ENCODE measurements at regions not wholly inside any gene's neighbourhood (a gene's known extent, or its start where the extent isn't known, plus 50 kb on each side); places are given as distances from the start of the nearest gene placed in this dataset.

DNA sequence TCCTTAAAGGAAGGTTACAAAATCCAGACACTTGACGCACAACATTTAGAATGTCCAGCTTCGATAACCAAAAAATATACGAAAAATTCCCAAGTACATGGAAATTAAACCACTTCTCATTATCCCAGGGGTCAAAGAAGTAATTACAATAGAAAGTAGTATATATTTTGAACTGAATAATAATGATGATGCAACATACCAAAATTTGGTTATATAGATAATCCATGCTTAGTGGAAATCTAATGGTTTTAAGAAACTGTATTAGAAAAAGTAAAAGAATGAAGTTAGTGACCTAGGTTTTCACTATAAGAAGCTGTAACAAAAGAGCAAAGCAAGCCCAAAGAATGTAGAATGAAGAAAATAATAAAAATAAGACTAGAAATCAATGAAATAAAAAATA, 204.0 kb upstream of the PUM3 start:
- no peak for DNase-seq

DNA sequence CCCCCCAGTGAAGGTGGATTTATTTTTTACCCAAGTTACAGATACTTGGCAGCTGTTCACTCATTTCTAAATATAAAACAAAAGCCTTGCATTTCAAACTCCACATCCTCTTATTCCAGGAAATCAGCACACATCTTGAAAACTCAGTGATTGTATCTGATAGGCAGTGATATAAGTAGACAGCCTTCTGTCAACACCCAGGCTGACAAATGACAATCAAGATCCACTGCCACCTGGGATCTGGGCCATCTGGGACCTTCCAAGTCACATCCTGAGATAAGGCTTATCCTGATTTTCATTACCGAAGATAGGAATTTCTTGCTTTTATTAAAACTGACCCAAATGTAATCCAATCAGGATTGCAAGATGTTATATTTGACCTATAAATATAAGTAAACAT, 201.3 kb upstream of the PUM3 start:
- DNase-seq: no peak

DNA sequence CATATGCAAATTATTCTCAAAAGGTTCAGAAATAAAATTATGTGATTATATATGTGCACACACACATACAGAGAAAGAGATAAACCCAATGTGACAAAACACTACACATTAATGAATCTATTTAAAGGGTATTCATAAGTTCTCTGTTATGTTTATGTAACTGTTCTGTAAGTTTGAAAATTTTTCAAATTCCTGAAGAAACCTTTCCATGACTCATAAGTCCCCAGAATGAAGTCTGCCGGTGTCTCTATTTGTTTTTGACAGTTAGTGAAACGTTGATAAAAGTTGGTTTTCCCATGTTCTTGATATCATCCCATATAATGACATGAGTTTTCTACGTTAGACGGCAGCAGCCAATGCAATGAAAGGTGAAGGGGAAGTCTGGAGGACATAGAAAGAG, 199.5 kb upstream of the PUM3 start:
- no peak for DNase-seq

DNA sequence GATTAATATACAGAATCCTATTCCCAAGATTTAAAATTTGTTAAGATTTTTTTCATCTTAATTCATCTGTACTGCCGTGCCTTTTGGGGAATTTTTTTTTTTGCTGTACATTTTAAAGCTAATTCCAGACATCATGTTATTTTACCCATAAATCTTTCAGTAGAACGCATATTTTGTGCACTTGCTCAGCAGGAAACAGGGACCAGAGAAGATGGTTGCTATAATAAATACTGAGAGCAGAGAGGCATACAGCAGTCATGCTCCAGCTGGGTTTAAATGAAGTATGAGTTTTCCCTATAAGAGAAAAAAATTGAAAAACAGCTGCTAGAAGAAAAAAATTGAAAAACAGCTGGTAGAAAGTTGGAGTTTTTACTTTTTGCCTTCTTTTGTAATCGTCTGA, 196.9 kb upstream of the PUM3 start:
- DNase-seq: no peak

DNA sequence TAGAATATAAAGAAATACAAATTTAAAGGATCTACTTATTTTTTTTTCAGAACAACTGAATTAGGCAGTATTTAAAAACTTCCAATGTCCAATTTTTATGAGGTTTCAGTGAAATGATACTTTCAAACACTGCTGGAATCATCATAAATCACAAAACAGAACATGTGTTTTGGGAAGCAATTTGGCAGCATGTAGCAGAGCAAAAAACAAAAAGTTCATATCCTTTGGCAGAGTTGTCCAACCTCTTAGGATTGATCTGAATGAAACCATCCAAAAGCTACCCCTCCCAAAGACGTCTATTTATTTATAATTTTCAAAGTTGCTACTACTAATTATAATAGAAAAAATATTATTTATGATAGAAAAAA, 192.4 kb upstream of the PUM3 start:
- DNase-seq: no peak

DNA sequence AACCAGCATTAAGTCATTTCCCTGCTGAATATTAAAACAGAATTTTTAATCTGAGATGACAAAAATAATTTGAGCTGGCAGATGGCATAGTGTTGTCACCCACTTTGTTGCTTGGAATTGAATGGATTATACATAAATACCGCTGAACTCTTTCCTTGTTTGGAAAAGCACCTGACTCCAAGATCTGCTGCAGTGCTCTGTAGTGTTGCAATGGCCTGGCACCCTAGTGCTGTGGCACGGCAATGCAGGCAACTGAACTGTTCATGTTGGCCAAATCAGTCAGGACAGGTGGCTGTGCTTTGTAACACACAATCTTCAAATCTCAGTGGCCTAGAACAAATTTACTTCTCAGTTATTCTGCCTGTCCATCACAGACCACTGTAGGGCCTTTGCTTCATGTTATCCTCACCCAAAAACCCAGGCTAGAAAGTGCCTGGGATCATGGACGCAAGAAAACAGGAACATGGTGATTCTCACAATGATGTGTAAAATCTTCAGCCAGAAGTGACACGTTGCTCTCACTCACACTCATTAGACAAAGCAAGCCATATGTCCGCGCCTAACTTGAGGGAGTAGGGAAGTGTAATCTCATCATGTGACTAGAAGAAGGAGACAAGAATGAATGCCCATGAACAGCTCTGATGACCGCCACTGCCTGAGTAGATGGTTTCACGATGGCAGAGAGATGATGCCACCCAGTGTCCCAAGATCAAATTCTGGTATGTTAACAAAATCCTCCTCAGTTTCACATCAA, 191.9 kb upstream of the PUM3 start:
- no peak for DNase-seq

DNA sequence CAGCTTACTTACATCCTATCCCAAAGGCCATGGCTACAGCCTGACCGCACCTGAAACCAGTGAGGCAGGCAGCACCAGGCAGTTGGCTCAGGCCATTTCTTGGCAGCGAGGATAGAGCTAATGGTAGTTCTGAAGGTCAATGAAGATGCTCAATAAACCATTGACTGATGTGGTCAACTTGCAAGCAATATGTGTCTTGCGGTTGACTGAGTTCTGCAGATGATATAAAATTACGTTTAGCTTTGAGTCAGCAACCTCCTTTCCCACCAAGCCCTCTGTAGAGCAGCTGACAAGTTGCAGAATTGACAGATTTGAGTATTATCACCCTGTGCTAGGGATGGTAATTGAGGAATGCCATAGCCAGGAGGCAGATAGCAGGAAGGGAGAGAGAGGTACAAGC, 189.0 kb upstream of the PUM3 start:
- DNase-seq: no peak

DNA sequence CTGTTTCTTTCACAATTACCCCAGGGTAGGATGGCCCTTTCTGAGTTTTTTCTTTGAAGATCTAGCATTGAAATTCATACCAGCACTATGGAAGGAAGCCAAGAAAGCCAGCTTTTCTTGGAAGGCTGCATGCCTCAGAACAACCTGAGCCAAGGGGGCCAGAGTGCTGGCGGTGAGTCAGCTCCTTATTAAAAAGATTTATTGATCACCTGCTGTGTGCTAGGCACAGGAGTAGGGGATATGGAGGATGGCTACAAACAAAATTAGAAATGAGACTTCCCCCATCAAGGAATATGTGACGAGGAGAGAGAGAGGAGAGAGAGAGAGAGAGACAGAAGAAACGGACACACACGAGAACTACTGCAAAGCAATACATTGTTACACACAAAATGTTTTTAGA, 184.6 kb upstream of the PUM3 start:
- DNase-seq: no peak

DNA sequence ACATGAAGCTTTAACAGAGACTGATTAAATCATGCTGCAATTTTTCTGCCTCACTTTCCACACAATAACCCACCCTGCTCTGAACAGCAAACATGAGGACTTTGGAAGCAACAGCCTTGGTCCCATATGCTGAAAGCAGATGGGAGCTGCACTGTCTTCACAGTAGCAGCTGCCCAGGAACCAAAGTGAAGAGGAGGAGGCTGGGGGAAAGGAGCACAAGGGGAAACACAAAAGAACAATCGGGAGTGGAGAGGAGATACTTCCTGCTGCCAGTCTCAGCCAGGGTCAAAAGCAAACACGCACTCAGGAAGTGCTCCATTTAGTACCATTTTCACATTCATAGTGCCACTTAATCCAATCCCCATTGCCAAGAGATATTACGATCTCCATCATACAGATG, 183.3 kb upstream of the PUM3 start:
- DNase-seq: no peak

DNA sequence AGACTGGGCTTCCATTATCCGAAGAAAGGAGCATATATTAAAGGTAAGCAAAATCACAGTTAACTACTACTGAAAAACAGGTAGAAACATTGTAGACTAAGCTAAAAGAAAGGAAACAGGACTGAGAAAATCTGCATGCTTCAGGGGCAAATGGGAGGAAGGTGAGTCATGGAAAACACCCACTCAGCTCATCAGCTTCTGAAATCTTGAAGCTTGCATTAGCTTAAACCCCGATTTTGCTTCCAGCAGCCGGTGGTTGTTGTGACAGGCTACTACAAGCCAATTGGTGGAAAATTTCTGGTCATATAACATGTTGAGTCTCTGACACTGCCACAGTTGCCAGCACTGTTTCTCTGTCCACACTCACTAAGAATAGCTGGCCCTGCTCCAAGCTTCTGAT, 179.6 kb upstream of the PUM3 start:
- no peak for DNase-seq

DNA sequence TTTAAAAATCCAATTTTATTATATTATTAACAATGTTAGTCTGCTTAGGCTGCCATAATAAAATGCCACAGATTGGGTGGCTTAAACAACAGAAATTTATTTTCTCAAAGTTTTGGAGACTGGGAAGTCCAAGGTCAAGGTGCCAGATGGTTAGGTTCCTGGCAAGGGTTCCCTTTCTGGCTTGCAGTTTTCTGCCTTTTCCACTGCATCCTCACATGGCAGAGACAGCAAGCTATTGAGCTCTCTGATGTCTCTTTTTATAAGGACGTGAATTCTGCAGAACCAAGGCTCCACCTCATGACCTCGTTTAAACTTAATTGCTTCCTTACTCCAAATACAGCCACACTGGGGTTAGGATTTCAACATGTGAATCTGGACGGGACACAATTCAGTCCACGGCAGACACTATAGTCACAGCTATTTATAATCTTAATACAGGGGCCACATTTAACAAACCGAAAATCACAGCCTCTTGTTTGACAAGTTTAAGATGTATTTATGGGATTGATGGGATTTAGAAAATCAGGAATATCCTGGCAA, 174.9 kb upstream of the PUM3 start:
- no peak for DNase-seq

DNA sequence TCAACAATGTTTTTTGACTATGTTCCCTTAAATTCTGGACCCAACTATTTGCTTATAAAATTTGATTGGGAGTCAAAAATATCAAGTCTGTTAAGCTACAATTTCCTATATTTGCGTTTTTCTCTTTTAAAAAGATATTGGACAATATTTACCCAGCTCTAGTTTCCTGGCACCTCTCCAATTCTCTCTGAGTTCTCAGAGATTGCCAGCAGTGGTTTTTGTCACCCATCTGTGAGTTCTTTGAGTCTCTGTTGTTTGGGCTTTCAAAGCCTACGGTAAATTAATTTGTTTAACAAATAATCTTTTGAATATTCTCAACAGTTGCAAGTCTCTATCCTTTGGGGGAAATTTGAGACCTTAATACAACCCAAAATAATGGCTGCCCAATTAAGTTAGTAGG, 174.2 kb upstream of the PUM3 start:
- no peak for DNase-seq

DNA sequence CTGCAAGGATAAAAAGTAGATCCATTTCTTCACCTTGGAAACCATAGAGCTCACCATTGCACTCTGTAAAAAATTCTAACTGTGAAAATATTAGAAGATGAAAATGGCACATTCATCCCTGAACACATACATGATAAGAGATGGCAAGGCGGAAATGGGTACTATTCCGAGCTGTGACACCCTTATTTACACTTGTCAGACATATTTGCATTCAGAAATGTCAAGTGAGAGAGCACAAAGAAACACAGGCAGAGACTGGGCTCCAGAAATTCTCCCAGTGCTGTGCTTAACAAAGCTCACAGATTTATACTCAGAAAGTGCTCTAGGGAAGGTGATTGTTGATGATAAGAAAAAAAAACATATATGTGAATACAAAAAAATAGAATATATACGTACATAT, 170.3 kb upstream of the PUM3 start:
- DNase-seq: no peak

DNA sequence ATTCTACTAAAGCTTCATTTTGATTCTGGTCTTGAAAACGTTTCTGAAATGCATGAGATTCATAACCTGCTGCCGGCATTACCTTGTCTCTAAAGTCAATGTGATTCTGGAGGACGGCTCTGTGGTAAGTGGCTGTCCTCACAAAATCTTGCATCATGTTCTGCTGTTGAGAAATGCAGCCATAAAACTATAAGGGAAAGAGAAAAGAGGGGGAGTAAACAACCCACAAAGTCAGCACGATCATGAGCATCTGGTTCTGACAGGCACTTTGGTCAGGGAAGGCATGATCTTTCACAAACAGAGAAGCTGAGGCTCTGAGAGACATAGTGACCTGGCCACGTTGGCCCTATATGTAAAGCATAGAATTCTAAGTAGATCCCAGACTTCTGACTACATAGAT, 168.9 kb upstream of the PUM3 start:
- DNase-seq: no peak

DNA sequence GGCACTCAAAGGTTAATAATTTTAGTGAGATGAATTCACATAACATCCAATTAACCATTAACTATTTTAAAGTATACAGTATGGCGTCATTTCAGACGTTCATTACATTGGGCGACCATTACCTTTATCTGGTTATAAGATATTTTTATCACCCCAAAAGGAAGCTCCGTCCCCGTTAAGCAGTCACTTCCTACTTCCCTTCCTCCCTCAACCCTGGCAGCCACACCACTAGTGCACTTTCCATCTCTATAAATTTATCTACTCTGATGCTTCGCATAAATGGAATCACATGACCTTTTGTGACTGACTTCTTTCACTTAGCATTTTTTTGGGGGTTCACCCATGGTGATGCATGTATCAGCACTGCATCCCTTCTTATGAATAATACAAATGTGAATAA, 168.3 kb upstream of the PUM3 start:
- DNase-seq: no peak

DNA sequence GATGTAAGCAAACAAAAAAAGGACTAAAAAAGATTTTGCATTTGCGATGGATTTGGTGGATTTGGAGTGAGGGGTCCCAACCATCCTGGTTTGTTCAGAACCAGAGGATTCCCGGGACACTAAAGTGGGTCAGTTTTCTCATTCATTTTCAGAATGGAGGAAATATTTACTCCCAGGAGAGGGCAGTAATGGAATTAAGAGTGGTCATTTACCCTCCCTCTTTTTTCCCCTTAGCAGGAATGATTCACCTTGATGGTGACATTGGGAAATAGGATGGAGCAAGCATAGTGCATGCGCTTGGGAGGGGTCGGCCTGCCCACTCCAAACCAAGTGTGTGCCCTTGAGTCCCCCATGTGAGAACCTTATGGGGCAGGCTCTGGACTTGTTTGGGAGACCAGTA, 164.2 kb upstream of the PUM3 start:
- DNase-seq: no peak

DNA sequence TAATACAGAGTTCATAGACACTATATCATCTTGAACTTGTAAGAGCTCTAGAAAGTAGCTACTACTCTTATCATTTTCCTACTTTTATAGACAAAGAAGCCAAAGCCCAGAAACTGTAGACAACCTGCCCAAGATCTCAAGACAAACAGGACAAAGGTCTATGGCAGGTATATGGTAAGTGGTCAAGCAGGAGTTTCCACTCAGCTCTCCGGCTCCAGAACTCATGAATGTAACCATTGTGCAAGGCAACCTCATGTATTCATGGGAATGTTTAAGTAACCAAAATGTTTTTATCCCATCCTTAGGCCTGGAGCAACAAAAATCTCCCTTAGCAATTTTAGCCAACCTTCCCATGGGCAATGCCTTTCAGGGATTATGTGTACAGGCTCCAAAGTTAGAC, 163.4 kb upstream of the PUM3 start:
- no peak for DNase-seq

DNA sequence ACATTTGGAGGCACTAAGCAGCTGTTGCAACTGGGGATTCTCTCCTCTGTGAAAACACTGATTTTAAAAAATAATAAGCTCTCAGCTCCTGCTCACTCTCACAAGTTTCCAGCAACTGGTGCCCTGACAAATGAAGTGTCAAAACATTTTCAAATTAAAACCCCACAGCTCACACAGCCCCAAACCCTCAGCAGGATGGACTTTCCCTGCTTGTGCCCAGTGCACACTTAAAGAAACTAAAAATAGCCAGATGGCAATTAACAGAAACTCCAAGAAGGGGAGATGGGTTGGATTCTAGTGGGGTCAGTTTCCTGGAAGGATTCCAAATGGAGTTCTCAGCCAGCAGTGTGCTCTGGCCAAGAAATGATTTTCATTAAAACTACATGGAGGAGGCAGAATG, 163.0 kb upstream of the PUM3 start:
- peak; percentile 25 for DNase-seq

DNA sequence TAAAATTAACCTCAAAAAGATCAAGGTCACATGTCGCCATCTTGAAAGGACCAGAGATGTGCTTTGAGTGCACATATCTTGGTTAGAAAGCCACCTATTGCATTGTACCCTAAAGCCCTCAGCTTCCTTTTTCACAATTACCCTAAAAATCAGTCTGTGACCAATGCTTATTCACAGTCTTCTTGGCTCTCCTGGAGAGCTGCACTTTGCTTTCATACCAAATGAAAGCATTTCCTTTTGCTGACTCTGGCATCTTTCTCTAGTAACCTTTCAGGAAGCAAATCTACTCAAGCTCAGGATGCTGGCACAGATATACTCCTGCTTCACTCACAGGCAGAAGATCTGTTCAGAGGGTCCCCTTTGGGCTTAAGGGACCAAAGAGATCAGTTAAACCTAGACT, 160.7 kb upstream of the PUM3 start:
- DNase-seq: no peak

DNA sequence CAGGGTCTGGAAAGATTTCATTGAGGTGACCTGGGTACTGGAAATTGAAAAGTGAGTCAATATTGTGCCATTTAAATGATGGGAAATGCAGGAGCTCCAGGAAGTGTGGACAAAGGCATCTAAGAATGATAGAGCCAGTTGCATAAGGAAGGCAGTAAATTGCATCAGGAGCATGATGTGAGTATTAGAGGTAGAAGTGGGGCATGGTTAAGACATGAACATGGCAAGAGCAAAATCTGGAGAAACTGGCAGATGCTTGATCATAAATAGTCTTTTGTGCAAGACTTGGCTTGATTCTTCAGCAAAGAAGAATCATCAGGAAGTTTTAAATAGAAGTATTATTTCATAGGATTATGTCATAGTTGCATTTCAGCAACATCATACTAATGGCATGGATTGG, 157.4 kb upstream of the PUM3 start:
- DNase-seq: no peak

DNA sequence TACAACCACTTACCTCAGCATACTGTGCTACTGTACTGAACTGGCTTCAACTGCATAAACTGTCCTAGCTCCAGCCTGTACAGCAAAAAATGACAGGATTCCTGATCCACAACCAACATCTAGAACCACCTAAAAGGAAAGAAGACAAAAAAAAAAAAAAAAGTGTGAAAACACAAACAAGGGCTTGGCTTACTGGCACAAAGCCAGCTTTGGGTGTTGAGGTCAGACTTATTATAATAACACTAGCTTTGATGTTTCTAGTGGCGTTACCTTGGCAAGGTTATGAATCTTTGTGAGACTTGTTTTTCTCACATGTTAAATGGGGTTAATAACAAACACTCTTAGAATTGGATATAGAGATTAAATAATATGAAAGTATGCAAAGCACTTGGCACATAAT, 148.5 kb upstream of the PUM3 start:
- no peak for DNase-seq

DNA sequence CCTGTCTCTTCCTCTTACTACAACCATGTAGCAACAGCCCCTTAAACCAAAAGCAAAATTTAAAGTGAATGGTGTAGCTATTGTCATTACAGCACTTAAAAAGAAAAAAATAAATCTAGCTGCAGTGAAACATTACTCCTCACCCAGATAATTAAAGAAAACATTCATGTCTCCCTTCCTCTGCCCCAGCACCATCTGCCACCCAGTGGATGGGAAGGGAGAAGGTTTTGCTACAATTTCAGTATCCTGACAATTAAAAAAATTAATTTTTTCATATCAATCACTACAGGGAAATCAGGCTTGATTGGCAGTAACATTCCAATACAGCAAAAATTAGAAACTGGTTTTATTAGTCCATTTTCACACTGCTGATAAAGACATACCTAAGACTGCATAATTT, 147.4 kb upstream of the PUM3 start:
- DNase-seq: no peak

DNA sequence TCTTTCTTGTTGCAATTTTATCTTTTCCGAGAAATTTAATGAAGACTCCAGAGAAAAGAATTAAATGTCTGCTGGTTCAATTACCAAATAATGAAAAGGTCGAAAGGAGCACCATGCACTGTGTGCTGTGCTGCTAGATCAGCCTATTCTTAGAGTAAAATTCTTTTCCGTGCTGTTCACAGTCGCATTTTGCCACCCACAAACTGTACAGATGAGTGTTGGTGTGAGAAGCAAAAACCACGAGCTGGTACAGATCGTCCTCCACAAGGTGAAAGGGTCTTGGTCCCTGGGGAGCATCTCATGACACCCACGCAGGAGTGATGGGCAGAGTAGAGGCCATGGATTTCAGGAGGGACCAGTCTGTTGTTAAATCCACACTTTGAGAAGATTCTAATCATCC, 143.8 kb upstream of the PUM3 start:
- DNase-seq: no peak

DNA sequence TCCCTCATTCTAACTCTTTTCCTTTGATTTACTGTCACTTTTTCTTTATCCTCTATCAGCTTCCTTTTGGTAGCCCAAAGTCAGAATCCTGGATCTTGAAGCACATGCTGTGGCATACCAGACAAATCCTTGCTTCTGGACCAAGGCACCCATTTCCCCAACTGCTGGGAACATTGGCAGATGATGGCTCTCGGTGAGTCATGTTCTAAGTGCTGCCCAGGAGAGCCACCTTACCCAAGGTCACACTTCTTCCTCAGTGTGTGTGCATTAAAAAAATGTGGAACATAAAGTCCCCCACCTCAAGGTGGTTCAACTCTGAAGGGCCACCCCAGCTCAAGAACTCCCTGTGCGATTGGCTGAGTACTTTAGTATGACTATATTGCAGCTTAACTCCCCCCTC, 141.4 kb upstream of the PUM3 start:
- DNase-seq: no peak

DNA sequence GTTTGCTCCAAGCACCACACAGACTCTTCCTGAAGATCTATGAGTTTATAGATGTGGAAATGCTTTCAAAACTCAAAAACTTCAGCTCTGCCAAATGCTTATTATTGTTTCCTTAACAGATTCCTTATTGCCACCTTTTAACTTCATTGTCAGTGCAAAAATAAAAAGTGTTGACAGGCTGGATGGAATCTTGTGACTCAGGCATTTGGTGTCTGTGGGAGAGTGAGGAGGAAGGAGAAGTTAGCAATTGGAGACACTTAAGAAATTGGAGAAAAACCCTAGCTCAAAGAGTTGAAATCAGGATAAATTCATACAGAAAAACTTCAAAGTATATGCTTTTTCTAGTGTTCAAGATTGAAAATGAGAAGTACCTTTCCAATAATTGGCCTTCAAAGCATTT, 140.6 kb upstream of the PUM3 start:
- DNase-seq: no peak
